GM12874 (cell line): ENCODE measurements at regions not wholly inside any gene's neighbourhood (a gene's known extent, or its start where the extent isn't known, plus 50 kb on each side); places are given as distances from the start of the nearest gene placed in this dataset.

Source experiments
- TF ChIP-seq, protein P1 (sequence below): IDR thresholded peaks from 2 replicates; pipeline ENCODE4 v1.5.1; 2011; ENCODE audit warnings: low read depth, mild to moderate bottlenecking, control low read depth, low read length, moderate library complexity; ENCODE audit not compliant: insufficient read depth

DNA sequence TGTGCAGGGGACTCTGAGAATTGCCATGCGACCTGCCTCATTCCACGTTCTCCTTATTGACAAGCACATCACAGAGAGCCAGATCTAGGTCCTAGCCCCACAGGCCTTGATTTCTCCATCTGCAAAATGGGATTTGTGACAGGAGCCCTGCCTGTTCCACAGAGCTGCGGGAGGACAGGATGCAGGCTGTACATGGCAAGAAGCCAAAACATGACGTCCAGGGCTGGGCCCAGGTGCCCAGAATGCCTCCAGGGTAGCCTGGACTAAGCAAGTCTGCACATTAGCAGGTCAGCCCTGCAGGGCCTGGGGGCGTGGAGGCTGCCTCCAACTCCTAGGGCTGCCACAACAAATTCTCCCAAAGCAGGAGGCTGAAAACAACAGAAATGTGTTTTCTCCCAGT lies 235.7 kb upstream of the SDK2 start:
- TF ChIP-seq, protein P1, sequence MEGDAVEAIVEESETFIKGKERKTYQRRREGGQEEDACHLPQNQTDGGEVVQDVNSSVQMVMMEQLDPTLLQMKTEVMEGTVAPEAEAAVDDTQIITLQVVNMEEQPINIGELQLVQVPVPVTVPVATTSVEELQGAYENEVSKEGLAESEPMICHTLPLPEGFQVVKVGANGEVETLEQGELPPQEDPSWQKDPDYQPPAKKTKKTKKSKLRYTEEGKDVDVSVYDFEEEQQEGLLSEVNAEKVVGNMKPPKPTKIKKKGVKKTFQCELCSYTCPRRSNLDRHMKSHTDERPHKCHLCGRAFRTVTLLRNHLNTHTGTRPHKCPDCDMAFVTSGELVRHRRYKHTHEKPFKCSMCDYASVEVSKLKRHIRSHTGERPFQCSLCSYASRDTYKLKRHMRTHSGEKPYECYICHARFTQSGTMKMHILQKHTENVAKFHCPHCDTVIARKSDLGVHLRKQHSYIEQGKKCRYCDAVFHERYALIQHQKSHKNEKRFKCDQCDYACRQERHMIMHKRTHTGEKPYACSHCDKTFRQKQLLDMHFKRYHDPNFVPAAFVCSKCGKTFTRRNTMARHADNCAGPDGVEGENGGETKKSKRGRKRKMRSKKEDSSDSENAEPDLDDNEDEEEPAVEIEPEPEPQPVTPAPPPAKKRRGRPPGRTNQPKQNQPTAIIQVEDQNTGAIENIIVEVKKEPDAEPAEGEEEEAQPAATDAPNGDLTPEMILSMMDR = no peak

DNA sequence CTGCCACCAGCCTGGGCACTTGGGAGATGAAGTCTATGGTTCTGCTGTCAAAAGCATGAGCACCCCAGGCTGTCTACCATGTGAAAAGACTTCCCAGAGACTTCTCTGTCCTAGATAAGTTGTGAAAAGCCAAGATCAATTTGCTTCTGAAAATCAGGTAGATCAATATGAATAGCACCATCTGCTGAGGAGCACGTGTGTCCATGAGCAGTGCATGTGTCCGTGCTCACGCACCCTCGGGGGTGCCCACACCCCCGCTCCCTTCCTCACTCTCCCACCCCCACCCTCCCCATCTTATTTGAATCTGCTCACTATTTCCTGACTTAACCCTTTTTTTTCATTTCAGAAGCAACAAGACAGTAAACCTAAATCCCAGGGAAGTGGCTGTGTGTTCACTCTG lies 238.3 kb upstream of the SDK2 start:
- TF ChIP-seq, protein P1 = no peak

- TF ChIP-seq, protein P1 = no peak
Observed at GRCh38 chr17:73883175-73883574, 238.9 kb upstream of the SDK2 start.

- TF ChIP-seq, protein P1 = no peak
Observed at GRCh38 chr17:73887739-73888138, 243.5 kb upstream of the SDK2 start.

GRCh38 chr17:73888862-73889261 lies 244.6 kb upstream of the SDK2 start:
- TF ChIP-seq, protein P1 = no peak

GRCh38 chr17:73889439-73889838 lies 245.2 kb upstream of the SDK2 start:
- TF ChIP-seq, protein P1 = no peak

DNA sequence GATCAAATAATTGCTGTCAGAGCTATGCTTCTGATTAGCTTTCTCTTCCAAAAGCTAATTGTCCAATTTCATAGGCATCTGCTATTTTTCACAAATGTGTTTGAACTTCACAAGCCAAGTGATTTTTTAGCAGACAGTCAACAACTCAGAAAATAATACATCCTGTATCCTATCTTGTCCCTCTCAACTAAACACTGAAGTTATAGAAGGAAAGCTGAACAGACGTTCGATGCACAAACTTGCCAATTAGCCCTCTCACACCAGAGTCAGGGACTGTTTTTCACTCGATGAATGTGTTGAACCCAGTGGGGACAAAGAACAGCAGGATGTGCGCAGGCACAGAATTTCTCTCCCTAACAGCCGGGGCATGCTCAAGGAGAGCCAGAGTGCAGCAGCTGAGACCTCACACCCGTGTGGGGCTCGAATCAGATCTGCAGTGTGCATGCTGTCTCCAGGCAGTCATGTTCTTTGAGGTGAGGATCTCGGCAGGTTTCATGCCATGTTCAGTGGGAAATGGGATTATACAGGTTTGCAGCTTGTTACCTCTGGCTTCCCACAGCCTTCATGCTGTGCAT lies 246.7 kb upstream of the SDK2 start:
- TF ChIP-seq, protein P1 = no peak
